ENCODE measurements at regions not wholly inside any gene's neighbourhood (a gene's known extent, or its start where the extent isn't known, plus 50 kb on each side); places are given as distances from the start of the nearest gene placed in this dataset.

DNA sequence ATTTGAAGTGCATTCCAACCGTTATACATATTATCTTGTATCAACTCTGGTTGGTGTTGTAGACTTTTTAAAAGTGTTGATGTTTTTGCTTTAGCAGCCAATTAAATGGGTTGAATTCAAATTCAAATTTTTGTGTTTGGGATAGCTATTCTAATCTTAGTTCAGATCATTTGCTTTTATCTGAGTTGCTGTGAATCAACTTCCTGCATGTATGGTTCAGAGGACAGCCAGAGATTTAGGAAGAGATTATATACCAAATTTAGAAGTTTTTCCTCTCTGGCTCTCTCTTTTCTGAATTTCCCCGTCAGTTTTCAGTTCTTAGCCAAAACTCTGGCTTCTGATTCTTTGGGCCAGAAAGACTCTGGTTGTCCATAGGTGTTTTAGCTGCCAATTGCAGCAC is 415.5 kb downstream of the NUF2 start:
- no peak for TF ChIP-seq TAF1 (IDR thresholded peaks at IDR 0.05; ENCODE audit: borderline replicate concordance, low read depth, low read length)
- TF ChIP-seq POLR2A (IDR thresholded peaks at IDR 0.05; ENCODE audit: low read depth, low read length), result no peak

All from GM12892 (cell line).